ENCODE measurements at regions not wholly inside any gene's neighbourhood (a gene's known extent, or its start where the extent isn't known, plus 50 kb on each side); places are given as distances from the start of the nearest gene placed in this dataset.

DNA sequence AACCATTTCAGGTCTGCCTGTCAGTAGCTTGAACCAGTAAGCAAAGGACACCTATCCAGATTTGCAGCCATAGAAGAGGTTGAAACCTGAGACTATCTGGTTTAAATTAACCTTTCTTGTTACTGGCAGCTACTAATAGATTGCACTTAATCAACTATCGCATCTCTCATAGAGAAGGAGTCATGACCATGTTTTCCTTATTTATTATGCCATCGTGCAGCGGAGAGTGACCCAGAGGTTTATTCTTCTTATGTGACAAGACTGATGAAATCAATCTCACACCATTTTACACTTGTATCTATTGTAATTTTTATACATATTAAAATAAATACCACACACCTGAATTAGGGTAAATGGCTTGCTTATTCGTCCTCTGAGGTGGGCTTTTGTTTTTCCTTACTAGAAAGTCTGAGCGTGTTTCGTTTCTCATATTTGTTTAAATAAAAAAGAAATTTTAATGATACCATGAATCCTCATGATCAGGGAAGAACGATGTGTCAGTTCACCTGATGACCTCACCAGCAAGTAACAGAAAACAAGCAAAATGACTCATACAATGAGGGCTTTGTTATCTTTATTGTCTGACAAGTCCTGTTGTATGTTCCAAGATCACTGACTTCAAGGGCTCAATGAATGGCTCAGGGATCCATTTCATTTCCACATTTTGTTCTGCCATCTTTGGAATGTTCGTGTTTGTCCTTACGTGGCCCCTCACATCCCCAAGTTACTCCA, 379.5 kb upstream of the DPH6 start:
- TF ChIP-seq POLR2AphosphoS5 (IDR thresholded peaks at IDR 0.05; ENCODE audit: low read depth, low read length) = no peak
- no peak for TF ChIP-seq TAF1 (IDR thresholded peaks at IDR 0.05; ENCODE audit: borderline replicate concordance, low read depth, low read length)
